ENCODE measurements at regions not wholly inside any gene's neighbourhood (a gene's known extent, or its start where the extent isn't known, plus 50 kb on each side); places are given as distances from the start of the nearest gene placed in this dataset.

DNA sequence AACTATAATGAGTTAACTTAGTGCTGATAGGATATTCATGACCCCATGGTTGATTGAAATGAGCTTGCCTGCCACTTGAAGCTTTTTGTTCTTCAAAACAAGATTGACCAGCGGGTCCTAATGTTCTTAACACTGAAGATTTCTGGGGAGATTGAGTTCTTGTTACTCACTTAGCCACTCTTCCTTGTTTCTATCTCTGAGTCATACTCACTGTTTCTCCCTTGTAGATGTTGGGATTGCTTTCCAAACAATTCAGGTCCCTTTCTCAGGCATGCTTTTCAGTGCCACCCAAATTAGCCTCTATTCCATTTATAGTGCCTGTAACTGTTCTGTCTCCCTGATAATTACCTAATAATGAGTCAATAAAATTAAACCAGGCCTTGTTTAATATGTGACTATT lies 517.0 kb downstream of the SQOR start:
- TF ChIP-seq, protein P1, sequence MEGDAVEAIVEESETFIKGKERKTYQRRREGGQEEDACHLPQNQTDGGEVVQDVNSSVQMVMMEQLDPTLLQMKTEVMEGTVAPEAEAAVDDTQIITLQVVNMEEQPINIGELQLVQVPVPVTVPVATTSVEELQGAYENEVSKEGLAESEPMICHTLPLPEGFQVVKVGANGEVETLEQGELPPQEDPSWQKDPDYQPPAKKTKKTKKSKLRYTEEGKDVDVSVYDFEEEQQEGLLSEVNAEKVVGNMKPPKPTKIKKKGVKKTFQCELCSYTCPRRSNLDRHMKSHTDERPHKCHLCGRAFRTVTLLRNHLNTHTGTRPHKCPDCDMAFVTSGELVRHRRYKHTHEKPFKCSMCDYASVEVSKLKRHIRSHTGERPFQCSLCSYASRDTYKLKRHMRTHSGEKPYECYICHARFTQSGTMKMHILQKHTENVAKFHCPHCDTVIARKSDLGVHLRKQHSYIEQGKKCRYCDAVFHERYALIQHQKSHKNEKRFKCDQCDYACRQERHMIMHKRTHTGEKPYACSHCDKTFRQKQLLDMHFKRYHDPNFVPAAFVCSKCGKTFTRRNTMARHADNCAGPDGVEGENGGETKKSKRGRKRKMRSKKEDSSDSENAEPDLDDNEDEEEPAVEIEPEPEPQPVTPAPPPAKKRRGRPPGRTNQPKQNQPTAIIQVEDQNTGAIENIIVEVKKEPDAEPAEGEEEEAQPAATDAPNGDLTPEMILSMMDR (conservative IDR thresholded peaks at IDR 0.05; ENCODE audit: low read length) = no peak
- TF ChIP-seq EZH2phosphoT487 (IDR thresholded peaks at IDR 0.05; ENCODE audit: borderline replicate concordance, low read depth, low read length) = no peak

All from OCI-LY7 (cell line).